Keratinocyte (primary cell): ENCODE measurements at regions not wholly inside any gene's neighbourhood (a gene's known extent, or its start where the extent isn't known, plus 50 kb on each side); places are given as distances from the start of the nearest gene placed in this dataset.

ENCODE experiments used
- DNase-seq: peaks from one replicate; pipeline ENCODE4 v3.0.0-alpha.2; 2011; ENCODE audit warnings: low read depth, missing footprints, low spot score
- FAIRE-seq: peaks from 2 replicates; lab custom pipeline; 2011; peaks lifted over from hg19 to GRCh38; lab: Jason Lieb, UNC
- H2AFZ ChIP-seq: 2 replicates; pipeline ENCODE4 v1.6.0; 2012; ENCODE audit warnings: low read length, control low read depth, inconsistent platforms; ENCODE audit not compliant: control insufficient read depth
- H3K27ac ChIP-seq: 2 replicates; pipeline ENCODE4 v1.5.1; 2011; ENCODE audit warnings: low read length; ENCODE audit not compliant: control insufficient read depth, insufficient read depth
- H3K27me3 ChIP-seq: 3 replicates; pipeline ENCODE4 v1.6.0; 2011; ENCODE audit warnings: low read length; ENCODE audit not compliant: control insufficient read depth, insufficient read depth; ENCODE audit errors: extremely low read depth
- H3K36me3 ChIP-seq, 2 experiments: 2 replicates in 1 of 2; 3 replicates in 1 of 2; pipeline ENCODE4 v1.5.1; 2011; ENCODE audit warnings: low read length in 2 of 2, mild to moderate bottlenecking in 1 of 2; ENCODE audit not compliant: control insufficient read depth in 2 of 2, insufficient read depth in 2 of 2; ENCODE audit errors: extremely low read depth in 1 of 2
- H3K4me1 ChIP-seq: 3 replicates; pipeline ENCODE4 v1.5.1; 2011; ENCODE audit warnings: low read length; ENCODE audit not compliant: control insufficient read depth, insufficient read depth; ENCODE audit errors: extremely low read depth
- H3K4me2 ChIP-seq: 3 replicates; pipeline ENCODE4 v1.6.0; 2011; ENCODE audit warnings: low read depth, low read length; ENCODE audit not compliant: control insufficient read depth, insufficient read depth; ENCODE audit errors: extremely low read depth
- H3K4me3 ChIP-seq, 3 experiments: fragments of 200-600 bp in 1 of 3; sonication (generic) in 1 of 3; 2 replicates in 2 of 3; 3 replicates in 1 of 3; pipeline ENCODE4 v1.5.1; 2011 to 2016; ENCODE audit warnings: low read length in 3 of 3, mild to moderate bottlenecking in 3 of 3, control low read depth in 2 of 3, inconsistent platforms in 1 of 3, low read depth in 1 of 3, mixed read lengths in 1 of 3, mixed run types in 1 of 3, moderate library complexity in 1 of 3; ENCODE audit not compliant: control insufficient read depth in 2 of 3, insufficient read depth in 2 of 3; ENCODE audit errors: extremely low read depth in 1 of 3
- H3K79me2 ChIP-seq: 2 replicates; pipeline ENCODE4 v1.6.0; 2012; ENCODE audit warnings: low read length; ENCODE audit not compliant: control insufficient read depth, insufficient read depth
- H3K9ac ChIP-seq: 3 replicates; pipeline ENCODE4 v1.6.0; 2011; ENCODE audit warnings: low read length; ENCODE audit not compliant: control insufficient read depth, insufficient read depth; ENCODE audit errors: extremely low read depth
- H3K9me1 ChIP-seq: 3 replicates; pipeline ENCODE4 v1.6.0; 2011; ENCODE audit warnings: low read length; ENCODE audit not compliant: control insufficient read depth, insufficient read depth; ENCODE audit errors: extremely low read depth
- H3K9me3 ChIP-seq: 2 replicates; pipeline ENCODE4 v1.5.1; 2012; ENCODE audit warnings: low read depth, low read length; ENCODE audit not compliant: control insufficient read depth
- H4K20me1 ChIP-seq: 3 replicates; pipeline ENCODE4 v1.6.0; 2011; ENCODE audit warnings: low read length; ENCODE audit not compliant: control insufficient read depth, insufficient read depth; ENCODE audit errors: extremely low read depth
- EZH2 ChIP-seq: IDR thresholded peaks from one replicate; pipeline ENCODE4 v1.6.1; 2012; ENCODE audit warnings: inconsistent platforms, mild to moderate bottlenecking, low read length, moderate library complexity
- dilution Hi-C: fragments of 300-500 bp; cut with MboI; formaldehyde crosslinking; loops from one replicate; pipeline ENCODE4 v1.7.0; 2020; ENCODE audit warnings: low sequenced_read_pairs; ENCODE audit not compliant: extremely low pct_ligation_motif_present
- TF ChIP-seq, protein P1 (sequence below), 3 experiments: IDR thresholded peaks in 1 of 3; conservative IDR thresholded peaks in 1 of 3; optimal IDR thresholded peaks in 1 of 3; 2 replicates in 2 of 3; 3 replicates in 1 of 3; pipeline versions ENCODE3 to v1.5.1; 2011; ENCODE audit warnings: low read length in 3 of 3, mild to moderate bottlenecking in 3 of 3, moderate library complexity in 2 of 3, control low read depth in 1 of 3, inconsistent platforms in 1 of 3; ENCODE audit not compliant: insufficient read depth in 2 of 3; ENCODE audit errors: extremely low read depth in 1 of 3

GRCh38 chr16:66066404-66066803 is 300.1 kb upstream of the CDH5 start:
- FAIRE-seq: no peak
- dilution Hi-C loops: no loop called here

GRCh38 chr16:66065925-66066324 is 300.6 kb upstream of the CDH5 start:
- H3K4me3 ChIP-seq: no peak overlapping the region
- dilution Hi-C loops: no loop called here
- no peak overlapping the region for H3K9ac ChIP-seq
- no peaks in the 10 kb centered on the region for H3K36me3 ChIP-seq
- no peak for DNase-seq
- no peak for FAIRE-seq
- H3K4me2 ChIP-seq: no peak overlapping the region
- no peak overlapping the region for H3K27ac ChIP-seq
- H3K9me1 ChIP-seq: no peaks in the 10 kb centered on the region
- no peaks in the 10 kb centered on the region for H3K9me3 ChIP-seq
- H3K27me3 ChIP-seq: peaks cover 6% of the 10 kb centered on the region
- H3K79me2 ChIP-seq: no peaks in the 10 kb centered on the region
- TF ChIP-seq EZH2: no peak
- TF ChIP-seq, protein P1, sequence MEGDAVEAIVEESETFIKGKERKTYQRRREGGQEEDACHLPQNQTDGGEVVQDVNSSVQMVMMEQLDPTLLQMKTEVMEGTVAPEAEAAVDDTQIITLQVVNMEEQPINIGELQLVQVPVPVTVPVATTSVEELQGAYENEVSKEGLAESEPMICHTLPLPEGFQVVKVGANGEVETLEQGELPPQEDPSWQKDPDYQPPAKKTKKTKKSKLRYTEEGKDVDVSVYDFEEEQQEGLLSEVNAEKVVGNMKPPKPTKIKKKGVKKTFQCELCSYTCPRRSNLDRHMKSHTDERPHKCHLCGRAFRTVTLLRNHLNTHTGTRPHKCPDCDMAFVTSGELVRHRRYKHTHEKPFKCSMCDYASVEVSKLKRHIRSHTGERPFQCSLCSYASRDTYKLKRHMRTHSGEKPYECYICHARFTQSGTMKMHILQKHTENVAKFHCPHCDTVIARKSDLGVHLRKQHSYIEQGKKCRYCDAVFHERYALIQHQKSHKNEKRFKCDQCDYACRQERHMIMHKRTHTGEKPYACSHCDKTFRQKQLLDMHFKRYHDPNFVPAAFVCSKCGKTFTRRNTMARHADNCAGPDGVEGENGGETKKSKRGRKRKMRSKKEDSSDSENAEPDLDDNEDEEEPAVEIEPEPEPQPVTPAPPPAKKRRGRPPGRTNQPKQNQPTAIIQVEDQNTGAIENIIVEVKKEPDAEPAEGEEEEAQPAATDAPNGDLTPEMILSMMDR (optimal IDR thresholded peaks at IDR 0.05 in 1 of 3, IDR thresholded peaks at IDR 0.05 in 1 of 3, conservative IDR thresholded peaks at IDR 0.05 in 1 of 3; ENCODE audit: extremely low read depth in 1 of 3, insufficient read depth in 2 of 3, low read length in 3 of 3): no peak
- H3K4me1 ChIP-seq: no peaks in the 10 kb centered on the region
- no peak overlapping the region for H2AFZ ChIP-seq
- no peaks in the 10 kb centered on the region for H4K20me1 ChIP-seq

More at GRCh38 chr16:66066404-66066803, 300.1 kb upstream of the CDH5 start:
- H3K9me1 ChIP-seq: no peaks in the 10 kb centered on the region
- H3K79me2 ChIP-seq: no peaks in the 10 kb centered on the region
- H4K20me1 ChIP-seq: no peaks in the 10 kb centered on the region
- peaks cover 6% of the 10 kb centered on the region for H3K27me3 ChIP-seq
- no peak overlapping the region for H2AFZ ChIP-seq
- no peaks in the 10 kb centered on the region for H3K36me3 ChIP-seq
- no peak overlapping the region for H3K4me2 ChIP-seq
- H3K4me3 ChIP-seq: no peak overlapping the region
- no peaks in the 10 kb centered on the region for H3K9me3 ChIP-seq
- DNase-seq: no peak
- H3K4me1 ChIP-seq: no peaks in the 10 kb centered on the region
- H3K27ac ChIP-seq: no peak overlapping the region
- no peak overlapping the region for H3K9ac ChIP-seq
- TF ChIP-seq, protein P1 (optimal IDR thresholded peaks at IDR 0.05 in 1 of 3, IDR thresholded peaks at IDR 0.05 in 1 of 3, conservative IDR thresholded peaks at IDR 0.05 in 1 of 3; ENCODE audit: extremely low read depth in 1 of 3, insufficient read depth in 2 of 3, low read length in 3 of 3): no peak
- no peak for TF ChIP-seq EZH2
